Thyroid gland (tissue), 4 donors: ENCODE measurements at regions not wholly inside any gene's neighbourhood (a gene's known extent, or its start where the extent isn't known, plus 50 kb on each side); places are given as distances from the start of the nearest gene placed in this dataset.

ENCODE experiments used
- CTCF ChIP-seq, 6 experiments: fragments of 200-600 bp in 3 of 6; fragments of 450-650 bp in 3 of 6; sonication (generic) in 3 of 6; IDR thresholded peaks; one replicate each; pipeline ENCODE4 v1.5.1; 2016 to 2019; ENCODE audit warnings: antibody characterized with exemption in 6 of 6, mild to moderate bottlenecking in 2 of 6, inconsistent platforms in 1 of 6, moderate library complexity in 1 of 6
- POLR2A ChIP-seq, 2 donors: fragments of 450-650 bp; IDR thresholded peaks; one replicate each; pipeline ENCODE4 v1.6.1; 2017; ENCODE audit warnings: antibody characterized with exemption in 2 of 2, mild to moderate bottlenecking in 2 of 2, moderate library complexity in 1 of 2

GRCh38 chr4:170794525-170794924, 704.8 kb upstream of the AADAT start:
- TF ChIP-seq CTCF (IDR thresholded peaks at IDR 0.05) (no peak), POLR2A (IDR thresholded peaks at IDR 0.05) (no peak)
